ENCODE measurements at regions not wholly inside any gene's neighbourhood (a gene's known extent, or its start where the extent isn't known, plus 50 kb on each side); places are given as distances from the start of the nearest gene placed in this dataset.
A peak's percentile ranks its signal among the peaks of the same experiment; 100 is the strongest.

DNA sequence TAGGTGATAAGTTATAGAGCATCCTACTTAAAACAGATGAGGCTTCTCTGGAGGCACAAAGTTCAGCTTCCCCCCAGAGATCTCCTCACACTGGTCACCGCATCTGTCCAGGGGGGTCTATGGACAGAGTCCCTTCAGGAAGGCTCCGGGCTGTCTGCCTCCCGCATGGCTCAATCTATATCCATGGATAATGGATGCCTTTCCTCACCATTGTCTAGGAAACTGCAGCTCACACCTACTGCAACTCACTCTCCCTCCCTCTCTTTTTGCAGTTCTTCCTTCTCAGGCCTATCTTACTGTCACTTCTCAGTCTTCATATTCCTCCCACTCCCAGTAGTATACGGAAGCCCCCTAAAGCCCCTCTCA lies 100.6 kb upstream of the BCL2L14 start:
- RAD21 ChIA-PET (ENCODE audit: unreplicated experiment), result interaction anchor here (0.8 to 1.7 kb wide), 4 partner anchors 9 to 88 kb away, joined by 3 to 8 read pairs (median 4); no protein-coding TSS in a partner anchor
- no peak overlapping the region for H2AFZ ChIP-seq (ENCODE audit: control insufficient read depth, low read depth, low read length)
- SMC1A ChIA-PET (ENCODE audit: uncharacterized antibody, unreplicated experiment), result interaction anchor here (0.6 to 2.5 kb wide), 10 partner anchors 9 to 206 kb away, joined by 3 to 20 read pairs (median 4); no protein-coding TSS in a partner anchor
- no TSS peak for BruUV-seq (replicated peaks)
- CTCF ChIA-PET, result interaction anchor here (1.4 to 2.1 kb wide), 4 partner anchors 9 to 78 kb away, joined by 3 to 11 read pairs (median 7); no protein-coding TSS in a partner anchor
- H3K9ac ChIP-seq (ENCODE audit: control insufficient read depth, insufficient read depth, low read length), result no peak overlapping the region
- WGBS (ENCODE audit: insufficient coverage, insufficient replicate concordance, low lambda C conversion rate, missing lambda C conversion rate), result 96% methylated on average over 4 of the region's 4 CpGs
- in situ Hi-C loops (cut with MboI) (no loop called here), intact Hi-C loops (cut with micrococcal nuclease; ENCODE audit: unreplicated experiment) (no loop called here)
- FAIRE-seq (peak; percentile 49), ATAC-seq (no peak), DNase-seq (ENCODE audit: low read depth, low spot score) (no peak)
- H4K20me1 ChIP-seq (ENCODE audit: control insufficient read depth, insufficient read depth), result no peaks in the 10 kb centered on the region
- H3K27me3 ChIP-seq (replicated peaks in 1 of 2; ENCODE audit: control insufficient read depth in 2 of 2, insufficient read depth in 2 of 2, low read length in 1 of 2), result no peaks in the 10 kb centered on the region
- H3K4me1 ChIP-seq (ENCODE audit: control insufficient read depth, insufficient read depth, low read length), result peaks cover 17% of the 10 kb centered on the region
- no peak overlapping the region for H3K4me3 ChIP-seq
- no peak for TF ChIP-seq NFXL1 (IDR thresholded peaks at IDR 0.05; ENCODE audit: borderline replicate concordance)
- TF ChIP-seq, protein P1, sequence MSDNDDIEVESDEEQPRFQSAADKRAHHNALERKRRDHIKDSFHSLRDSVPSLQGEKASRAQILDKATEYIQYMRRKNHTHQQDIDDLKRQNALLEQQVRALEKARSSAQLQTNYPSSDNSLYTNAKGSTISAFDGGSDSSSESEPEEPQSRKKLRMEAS (IDR thresholded peaks at IDR 0.05; ENCODE audit: low read depth, low read length), result no peak
- TF ChIP-seq CHD1 (IDR thresholded peaks at IDR 0.05; ENCODE audit: low read depth, low read length), result no peak
- TF ChIP-seq SIX5 (IDR thresholded peaks at IDR 0.05; ENCODE audit: low read depth, low read length, severe bottlenecking), result no peak
- TF ChIP-seq HDGF (IDR thresholded peaks at IDR 0.05), result no peak
- no peak for TF ChIP-seq MTA2 (IDR thresholded peaks at IDR 0.05; ENCODE audit: low read depth)
- H3K27ac ChIP-seq (ENCODE audit: control insufficient read depth, insufficient read depth), result peak overlapping the region; percentile 0; the same call in 1 of the 2 replicates
- POLR2A ChIA-PET, result interaction anchor here (0.6 to 1.7 kb wide), 2 partner anchors 11 to 80 kb away, joined by 4 read pairs; no protein-coding TSS in a partner anchor
- H3K36me3 ChIP-seq (ENCODE audit: control insufficient read depth in 2 of 2, insufficient read depth in 2 of 2, low read length in 1 of 2), result no peaks in the 10 kb centered on the region
- H3K9me3 ChIP-seq (replicated peaks; ENCODE audit: control insufficient read depth, insufficient read depth, low read length), result no peaks in the 10 kb centered on the region; the same call in 1 of the 3 replicates
- peak overlapping the region; percentile 12; the same call in 1 of the 2 replicates for H3K4me2 ChIP-seq (ENCODE audit: control insufficient read depth, insufficient read depth)
- no peaks in the 10 kb centered on the region for H3K79me2 ChIP-seq (ENCODE audit: control insufficient read depth, insufficient read depth, low read length)

DNA sequence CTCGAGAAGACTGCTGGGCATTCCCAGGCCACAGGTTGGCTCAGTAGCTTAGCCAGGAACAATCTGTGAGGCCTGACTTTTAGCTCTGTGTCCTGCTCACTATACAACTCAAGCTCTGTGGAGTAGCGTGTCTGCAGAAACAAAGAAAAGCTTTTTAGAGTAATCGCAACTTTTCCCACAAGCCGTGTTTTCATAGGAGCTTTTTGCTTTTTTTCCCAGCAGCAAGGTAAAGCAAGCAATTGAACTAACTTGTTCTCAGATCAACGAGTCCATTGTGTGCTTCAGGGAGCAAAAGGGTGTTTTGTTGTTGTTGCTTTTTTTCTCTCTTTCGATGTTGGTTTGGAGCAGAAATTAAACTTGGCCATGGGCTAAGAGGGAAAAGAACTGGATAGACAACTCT lies 97.3 kb upstream of the BCL2L14 start:
- no peak for FAIRE-seq
- no peak for TF ChIP-seq ZNF384 (IDR thresholded peaks at IDR 0.05; ENCODE audit: borderline replicate concordance, low read depth, low read length)
- no peak for TF ChIP-seq TCF7 (IDR thresholded peaks at IDR 0.05; ENCODE audit: borderline replicate concordance)
- TF ChIP-seq, protein P2, sequence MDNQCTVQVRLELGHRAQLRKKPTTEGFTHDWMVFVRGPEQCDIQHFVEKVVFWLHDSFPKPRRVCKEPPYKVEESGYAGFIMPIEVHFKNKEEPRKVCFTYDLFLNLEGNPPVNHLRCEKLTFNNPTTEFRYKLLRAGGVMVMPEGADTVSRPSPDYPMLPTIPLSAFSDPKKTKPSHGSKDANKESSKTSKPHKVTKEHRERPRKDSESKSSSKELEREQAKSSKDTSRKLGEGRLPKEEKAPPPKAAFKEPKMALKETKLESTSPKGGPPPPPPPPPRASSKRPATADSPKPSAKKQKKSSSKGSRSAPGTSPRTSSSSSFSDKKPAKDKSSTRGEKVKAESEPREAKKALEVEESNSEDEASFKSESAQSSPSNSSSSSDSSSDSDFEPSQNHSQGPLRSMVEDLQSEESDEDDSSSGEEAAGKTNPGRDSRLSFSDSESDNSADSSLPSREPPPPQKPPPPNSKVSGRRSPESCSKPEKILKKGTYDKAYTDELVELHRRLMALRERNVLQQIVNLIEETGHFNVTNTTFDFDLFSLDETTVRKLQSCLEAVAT (IDR thresholded peaks at IDR 0.05), result no peak
- TF ChIP-seq, protein P3, sequence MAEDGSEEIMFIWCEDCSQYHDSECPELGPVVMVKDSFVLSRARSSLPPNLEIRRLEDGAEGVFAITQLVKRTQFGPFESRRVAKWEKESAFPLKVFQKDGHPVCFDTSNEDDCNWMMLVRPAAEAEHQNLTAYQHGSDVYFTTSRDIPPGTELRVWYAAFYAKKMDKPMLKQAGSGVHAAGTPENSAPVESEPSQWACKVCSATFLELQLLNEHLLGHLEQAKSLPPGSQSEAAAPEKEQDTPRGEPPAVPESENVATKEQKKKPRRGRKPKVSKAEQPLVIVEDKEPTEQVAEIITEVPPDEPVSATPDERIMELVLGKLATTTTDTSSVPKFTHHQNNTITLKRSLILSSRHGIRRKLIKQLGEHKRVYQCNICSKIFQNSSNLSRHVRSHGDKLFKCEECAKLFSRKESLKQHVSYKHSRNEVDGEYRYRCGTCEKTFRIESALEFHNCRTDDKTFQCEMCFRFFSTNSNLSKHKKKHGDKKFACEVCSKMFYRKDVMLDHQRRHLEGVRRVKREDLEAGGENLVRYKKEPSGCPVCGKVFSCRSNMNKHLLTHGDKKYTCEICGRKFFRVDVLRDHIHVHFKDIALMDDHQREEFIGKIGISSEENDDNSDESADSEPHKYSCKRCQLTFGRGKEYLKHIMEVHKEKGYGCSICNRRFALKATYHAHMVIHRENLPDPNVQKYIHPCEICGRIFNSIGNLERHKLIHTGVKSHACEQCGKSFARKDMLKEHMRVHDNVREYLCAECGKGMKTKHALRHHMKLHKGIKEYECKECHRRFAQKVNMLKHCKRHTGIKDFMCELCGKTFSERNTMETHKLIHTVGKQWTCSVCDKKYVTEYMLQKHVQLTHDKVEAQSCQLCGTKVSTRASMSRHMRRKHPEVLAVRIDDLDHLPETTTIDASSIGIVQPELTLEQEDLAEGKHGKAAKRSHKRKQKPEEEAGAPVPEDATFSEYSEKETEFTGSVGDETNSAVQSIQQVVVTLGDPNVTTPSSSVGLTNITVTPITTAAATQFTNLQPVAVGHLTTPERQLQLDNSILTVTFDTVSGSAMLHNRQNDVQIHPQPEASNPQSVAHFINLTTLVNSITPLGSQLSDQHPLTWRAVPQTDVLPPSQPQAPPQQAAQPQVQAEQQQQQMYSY (CRISPR knock-in tag; IDR thresholded peaks at IDR 0.05), result no peak
- no peak for TF ChIP-seq POLR2AphosphoS5 (IDR thresholded peaks at IDR 0.05; ENCODE audit: low read length)

More for the DNA sequence above, 97.3 kb upstream of the BCL2L14 start:
- ChIA-PET CTCF (interaction anchor here (1.1 kb wide), 1 partner anchor 9 kb away, joined by 4 read pairs; no protein-coding TSS in a partner anchor), RAD21 (ENCODE audit: unreplicated experiment) (interaction anchor here (0.5 kb wide), 1 partner anchor 548 kb away, joined by 3 read pairs; no protein-coding TSS in a partner anchor), SMC1A (ENCODE audit: uncharacterized antibody, unreplicated experiment) (interaction anchor here (0.8 to 1.1 kb wide), 5 partner anchors 8 to 50 kb away, joined by 3 to 7 read pairs (median 3); no protein-coding TSS in a partner anchor), POLR2A (no interaction called here)
- Histone ChIP-seq H2AFZ (ENCODE audit: control insufficient read depth, low read depth, low read length) (no peak overlapping the region), H3K79me2 (ENCODE audit: control insufficient read depth, insufficient read depth, low read length) (no peaks in the 10 kb centered on the region), H3K4me1 (ENCODE audit: control insufficient read depth, insufficient read depth, low read length) (peaks cover 17% of the 10 kb centered on the region), H3K4me2 (ENCODE audit: control insufficient read depth, insufficient read depth) (no peak overlapping the region), H3K36me3 (ENCODE audit: control insufficient read depth in 2 of 2, insufficient read depth in 2 of 2, low read length in 1 of 2) (no peaks in the 10 kb centered on the region), H3K4me3 (no peak overlapping the region), H4K20me1 (ENCODE audit: control insufficient read depth, insufficient read depth) (no peaks in the 10 kb centered on the region), H3K9ac (ENCODE audit: control insufficient read depth, insufficient read depth, low read length) (no peak overlapping the region), H3K27me3 (replicated peaks in 1 of 2; ENCODE audit: control insufficient read depth in 2 of 2, insufficient read depth in 2 of 2, low read length in 1 of 2) (no peaks in the 10 kb centered on the region), H3K9me3 (replicated peaks; ENCODE audit: control insufficient read depth, insufficient read depth, low read length) (no peaks in the 10 kb centered on the region; the same call in 1 of the 3 replicates), H3K27ac (ENCODE audit: control insufficient read depth, insufficient read depth) (no peak overlapping the region)
- in situ Hi-C loops (cut with MboI) (no loop called here), intact Hi-C loops (cut with micrococcal nuclease; ENCODE audit: unreplicated experiment) (no loop called here)
- no peak for ATAC-seq
- no peak for DNase-seq (ENCODE audit: low read depth, low spot score)
- 65% methylated on average over 6 of the region's 6 CpGs for WGBS (ENCODE audit: insufficient coverage, insufficient replicate concordance, low lambda C conversion rate, missing lambda C conversion rate)
- BruUV-seq (replicated peaks), result no TSS peak

Measured in GM12878 (cell line).